ENCODE measurements at regions not wholly inside any gene's neighbourhood (a gene's known extent, or its start where the extent isn't known, plus 50 kb on each side); places are given as distances from the start of the nearest gene placed in this dataset.

GRCh38 chr6:165774903-165775601 is 112.0 kb upstream of the PDE10A start:
- no peak for TF ChIP-seq CTCF (IDR thresholded peaks at IDR 0.05; ENCODE audit: extremely low read depth, insufficient read depth, missing control alignments)
- in situ Hi-C loops (cut with MboI; ENCODE audit: low pct_unique_long_range_greater_than_20kb, low sequenced_read_pairs, unreplicated experiment), result no loop called here
- DNase-seq (ENCODE audit: low spot score), result no peak

DNA sequence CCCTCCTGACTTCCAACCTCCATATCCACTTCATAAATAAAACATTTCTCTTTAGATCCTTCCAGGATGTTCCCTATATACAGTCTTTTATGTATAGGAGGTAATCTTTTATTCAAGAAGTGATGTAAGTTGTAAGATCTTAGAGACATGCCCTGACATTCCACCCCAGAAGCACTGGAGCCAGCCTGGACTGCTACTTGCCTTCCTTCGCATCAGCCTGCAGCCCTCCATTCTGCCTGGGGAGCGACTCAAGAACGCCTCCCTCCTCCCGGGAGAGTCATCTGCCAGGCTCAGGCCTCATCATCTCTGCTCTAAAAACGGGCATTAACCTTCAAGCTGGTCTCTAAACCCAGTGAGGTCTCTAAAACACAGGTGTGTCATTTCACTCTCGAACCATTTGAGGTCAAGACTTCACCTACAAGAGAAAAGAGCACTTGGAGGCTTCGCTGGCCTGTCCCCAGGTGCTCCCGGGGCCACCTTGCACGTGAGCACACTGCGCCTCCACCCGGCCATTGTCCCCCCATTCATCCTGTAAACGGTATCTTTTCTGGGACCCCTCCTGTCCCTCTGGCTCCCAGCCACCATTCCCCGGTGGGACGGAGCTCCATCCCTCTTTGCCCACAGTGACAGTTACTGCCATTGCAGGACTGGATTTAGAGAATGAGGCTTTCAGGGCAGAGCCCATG is 107.5 kb upstream of the PDE10A start:
- TF ChIP-seq CTCF (IDR thresholded peaks at IDR 0.05; ENCODE audit: extremely low read depth, insufficient read depth, missing control alignments), result no peak
- DNase-seq (ENCODE audit: low spot score), result no peak
- in situ Hi-C loops (cut with MboI; ENCODE audit: low pct_unique_long_range_greater_than_20kb, low sequenced_read_pairs, unreplicated experiment), result no loop called here

- TF ChIP-seq CTCF (IDR thresholded peaks at IDR 0.05; ENCODE audit: extremely low read depth, insufficient read depth, missing control alignments), result no peak
- in situ Hi-C loops (cut with MboI; ENCODE audit: low pct_unique_long_range_greater_than_20kb, low sequenced_read_pairs, unreplicated experiment), result no loop called here
Observed at GRCh38 chr6:165769884-165770283, 106.8 kb upstream of the PDE10A start.

DNA sequence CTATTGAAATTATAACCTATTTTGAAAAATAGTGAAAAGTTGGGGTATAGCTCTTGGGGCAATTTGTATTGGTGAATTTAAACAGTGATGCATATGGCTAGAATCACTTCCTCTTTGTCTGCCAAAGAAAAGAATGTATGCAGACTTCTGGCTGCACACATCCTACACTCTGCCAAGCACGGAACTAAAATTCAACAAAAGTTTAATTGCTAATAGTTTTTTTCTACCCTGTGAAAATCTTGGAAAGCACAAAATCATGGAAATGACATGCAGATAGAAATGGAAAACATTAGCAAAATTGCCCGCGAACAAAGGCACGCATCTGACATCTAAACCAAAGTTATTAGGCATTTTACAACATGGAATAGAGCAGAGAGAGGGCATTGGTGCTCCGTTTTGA is 106.4 kb upstream of the PDE10A start:
- DNase-seq (ENCODE audit: low spot score), result no peak

More at GRCh38 chr6:165769884-165770283, 106.8 kb upstream of the PDE10A start:
- no peak for DNase-seq (ENCODE audit: low spot score)

GRCh38 chr6:165768961-165769360 is 105.9 kb upstream of the PDE10A start:
- in situ Hi-C loops (cut with MboI; ENCODE audit: low pct_unique_long_range_greater_than_20kb, low sequenced_read_pairs, unreplicated experiment), result no loop called here
- DNase-seq (ENCODE audit: low spot score), result no peak
- TF ChIP-seq CTCF (IDR thresholded peaks at IDR 0.05; ENCODE audit: extremely low read depth, insufficient read depth, missing control alignments), result no peak

More for the DNA sequence above, 106.4 kb upstream of the PDE10A start:
- in situ Hi-C loops (cut with MboI; ENCODE audit: low pct_unique_long_range_greater_than_20kb, low sequenced_read_pairs, unreplicated experiment), result no loop called here
- TF ChIP-seq CTCF (IDR thresholded peaks at IDR 0.05; ENCODE audit: extremely low read depth, insufficient read depth, missing control alignments), result no peak

- TF ChIP-seq CTCF (IDR thresholded peaks at IDR 0.05; ENCODE audit: extremely low read depth, insufficient read depth, missing control alignments), result no peak
Observed at GRCh38 chr6:165767228-165767627, 104.2 kb upstream of the PDE10A start.

More at GRCh38 chr6:165767228-165767627, 104.2 kb upstream of the PDE10A start:
- DNase-seq (ENCODE audit: low spot score), result no peak
- in situ Hi-C loops (cut with MboI; ENCODE audit: low pct_unique_long_range_greater_than_20kb, low sequenced_read_pairs, unreplicated experiment), result no loop called here

Data from GM13977 (cell line).